ENCODE measurements at regions not wholly inside any gene's neighbourhood (a gene's known extent, or its start where the extent isn't known, plus 50 kb on each side); places are given as distances from the start of the nearest gene placed in this dataset.

DNA sequence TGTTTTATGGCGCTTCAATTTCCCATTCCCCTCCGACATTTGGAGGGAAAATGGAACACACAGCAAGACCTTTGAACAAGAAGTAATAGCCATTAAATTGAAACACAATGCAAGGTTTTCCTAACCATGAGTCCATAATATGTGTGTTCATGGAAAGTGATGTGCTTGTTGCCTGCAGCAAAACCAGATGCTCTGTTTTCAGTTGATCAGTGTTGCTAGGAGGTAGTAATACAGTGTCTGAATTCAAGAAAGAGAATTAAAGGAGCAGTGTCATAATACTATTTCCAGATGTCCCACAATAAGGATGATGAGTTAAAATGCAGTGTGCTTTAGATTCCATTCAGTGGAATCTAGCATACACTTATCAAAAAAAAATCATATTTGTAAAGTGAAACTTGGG, 637.4 kb upstream of the API5 start:
- no peak overlapping the region for H3K4me3 ChIP-seq (ENCODE audit: insufficient read depth in 1 of 2, low read depth in 1 of 2, low read length in 2 of 2)
- H4K8ac ChIP-seq (ENCODE audit: low read length): no peak overlapping the region
- no peak overlapping the region for H3K27ac ChIP-seq (ENCODE audit: low read length, poor library complexity, severe bottlenecking)
- no peak overlapping the region for H2AK5ac ChIP-seq (ENCODE audit: low read length, severe bottlenecking)
- H3K4me2 ChIP-seq (ENCODE audit: low read length, poor library complexity, severe bottlenecking): no peak overlapping the region
- H3K79me1 ChIP-seq (replicated peaks; ENCODE audit: low read length, poor library complexity, severe bottlenecking): no peaks in the 10 kb centered on the region
- no peak overlapping the region for H2AFZ ChIP-seq (ENCODE audit: low read depth, low read length)
- no peaks in the 10 kb centered on the region for H3K9me3 ChIP-seq (ENCODE audit: control insufficient read depth, low read length)
- no peak overlapping the region for H3K18ac ChIP-seq (ENCODE audit: low read depth in 1 of 2, low read length in 2 of 2)
- H2BK15ac ChIP-seq (ENCODE audit: low read depth, poor library complexity, severe bottlenecking): no peak overlapping the region
- no peak overlapping the region for H3K9ac ChIP-seq (ENCODE audit: low read length)
- H2BK120ac ChIP-seq (ENCODE audit: low read depth, low read length): no peak overlapping the region
- no peak overlapping the region for H4K91ac ChIP-seq (ENCODE audit: low read length)
- H2BK5ac ChIP-seq (ENCODE audit: low read depth, low read length, poor library complexity, severe bottlenecking): no peak overlapping the region
- H3K27me3 ChIP-seq (ENCODE audit: control insufficient read depth in 1 of 2, insufficient read depth in 1 of 2, low read length in 2 of 2): no peaks in the 10 kb centered on the region
- H3K36me3 ChIP-seq (ENCODE audit: control insufficient read depth in 1 of 2, insufficient read depth in 2 of 2, low read depth in 1 of 2, low read length in 2 of 2): no peaks in the 10 kb centered on the region
- H3K23ac ChIP-seq (ENCODE audit: low read length in 2 of 2): no peak overlapping the region
- H3K4me1 ChIP-seq (ENCODE audit: control insufficient read depth, insufficient read depth, low read depth, low read length): no peaks in the 10 kb centered on the region
- H3K14ac ChIP-seq (ENCODE audit: low read length in 2 of 2): no peak overlapping the region
- no peak for DNase-seq
- no peak overlapping the region for H2BK12ac ChIP-seq (ENCODE audit: low read length in 2 of 2)
- no peak overlapping the region for H3K4ac ChIP-seq (ENCODE audit: low read depth in 1 of 2, low read length in 2 of 2)
- WGBS: 67% methylated on average over 2 of the region's 2 CpGs

- Histone ChIP-seq H2AK5ac (ENCODE audit: low read length, severe bottlenecking) (no peak overlapping the region), H2BK15ac (ENCODE audit: low read depth, poor library complexity, severe bottlenecking) (no peak overlapping the region), H3K36me3 (ENCODE audit: control insufficient read depth in 1 of 2, insufficient read depth in 2 of 2, low read depth in 1 of 2, low read length in 2 of 2) (no peaks in the 10 kb centered on the region), H3K14ac (ENCODE audit: low read length in 2 of 2) (no peak overlapping the region), H3K9me3 (ENCODE audit: control insufficient read depth, low read length) (no peaks in the 10 kb centered on the region), H3K23ac (ENCODE audit: low read length in 2 of 2) (no peak overlapping the region), H2BK5ac (ENCODE audit: low read depth, low read length, poor library complexity, severe bottlenecking) (no peak overlapping the region), H2BK12ac (ENCODE audit: low read length in 2 of 2) (no peak overlapping the region), H3K4me2 (ENCODE audit: low read length, poor library complexity, severe bottlenecking) (no peak overlapping the region), H3K4me3 (ENCODE audit: insufficient read depth in 1 of 2, low read depth in 1 of 2, low read length in 2 of 2) (no peak overlapping the region), H3K4ac (ENCODE audit: low read depth in 1 of 2, low read length in 2 of 2) (no peak overlapping the region), H3K4me1 (ENCODE audit: control insufficient read depth, insufficient read depth, low read depth, low read length) (no peaks in the 10 kb centered on the region), H4K8ac (ENCODE audit: low read length) (no peak overlapping the region), H3K27me3 (ENCODE audit: control insufficient read depth in 1 of 2, insufficient read depth in 1 of 2, low read length in 2 of 2) (no peaks in the 10 kb centered on the region), H3K18ac (ENCODE audit: low read depth in 1 of 2, low read length in 2 of 2) (no peak overlapping the region), H2AFZ (ENCODE audit: low read depth, low read length) (no peak overlapping the region), H3K79me1 (replicated peaks; ENCODE audit: low read length, poor library complexity, severe bottlenecking) (no peaks in the 10 kb centered on the region), H4K91ac (ENCODE audit: low read length) (no peak overlapping the region), H2BK120ac (ENCODE audit: low read depth, low read length) (no peak overlapping the region), H3K9ac (ENCODE audit: low read length) (no peak overlapping the region), H3K27ac (ENCODE audit: low read length, poor library complexity, severe bottlenecking) (no peak overlapping the region)
- 71% methylated on average over 1 of the region's 2 CpGs for WGBS
- DNase-seq: no peak
Measured at GRCh38 chr11:42707541-42707940, 604.3 kb upstream of the API5 start.

DNA sequence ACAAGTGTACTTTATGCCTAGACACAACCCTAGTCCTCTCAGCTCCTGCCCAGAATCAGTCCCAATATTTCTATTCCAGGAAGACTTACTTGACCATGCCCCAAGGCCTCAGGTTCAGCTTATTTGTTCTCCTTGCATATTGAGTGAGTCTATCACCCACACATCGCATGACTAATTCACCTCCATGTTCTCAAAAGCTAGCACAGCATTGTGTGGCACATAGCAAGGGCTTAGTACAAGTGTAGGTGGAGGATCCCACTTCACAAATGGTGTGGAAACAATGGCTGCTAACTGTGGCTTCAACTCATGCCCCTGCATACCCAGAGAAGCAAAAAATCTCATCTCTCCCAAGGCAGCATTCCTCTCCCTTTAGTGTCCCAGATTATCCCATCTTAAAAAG, 602.6 kb upstream of the API5 start:
- Histone ChIP-seq H3K9ac (ENCODE audit: low read length) (no peak overlapping the region), H2AFZ (ENCODE audit: low read depth, low read length) (no peak overlapping the region), H3K4me2 (ENCODE audit: low read length, poor library complexity, severe bottlenecking) (no peak overlapping the region), H3K4ac (ENCODE audit: low read depth in 1 of 2, low read length in 2 of 2) (no peak overlapping the region), H3K18ac (ENCODE audit: low read depth in 1 of 2, low read length in 2 of 2) (no peak overlapping the region), H3K4me3 (ENCODE audit: insufficient read depth in 1 of 2, low read depth in 1 of 2, low read length in 2 of 2) (no peak overlapping the region), H2BK15ac (ENCODE audit: low read depth, poor library complexity, severe bottlenecking) (no peak overlapping the region), H4K91ac (ENCODE audit: low read length) (no peak overlapping the region), H3K14ac (ENCODE audit: low read length in 2 of 2) (no peak overlapping the region), H2AK5ac (ENCODE audit: low read length, severe bottlenecking) (no peak overlapping the region), H2BK5ac (ENCODE audit: low read depth, low read length, poor library complexity, severe bottlenecking) (no peak overlapping the region), H3K27ac (ENCODE audit: low read length, poor library complexity, severe bottlenecking) (no peak overlapping the region), H2BK12ac (ENCODE audit: low read length in 2 of 2) (no peak overlapping the region), H2BK120ac (ENCODE audit: low read depth, low read length) (no peak overlapping the region), H4K8ac (ENCODE audit: low read length) (no peak overlapping the region), H3K36me3 (ENCODE audit: control insufficient read depth in 1 of 2, insufficient read depth in 2 of 2, low read depth in 1 of 2, low read length in 2 of 2) (no peaks in the 10 kb centered on the region), H3K79me1 (replicated peaks; ENCODE audit: low read length, poor library complexity, severe bottlenecking) (no peaks in the 10 kb centered on the region), H3K27me3 (ENCODE audit: control insufficient read depth in 1 of 2, insufficient read depth in 1 of 2, low read length in 2 of 2) (no peaks in the 10 kb centered on the region), H3K9me3 (ENCODE audit: control insufficient read depth, low read length) (no peaks in the 10 kb centered on the region), H3K23ac (ENCODE audit: low read length in 2 of 2) (no peak overlapping the region), H3K4me1 (ENCODE audit: control insufficient read depth, insufficient read depth, low read depth, low read length) (no peaks in the 10 kb centered on the region)
- no peak for DNase-seq
- WGBS: 91% methylated on average over 1 of the region's 1 CpG

DNA sequence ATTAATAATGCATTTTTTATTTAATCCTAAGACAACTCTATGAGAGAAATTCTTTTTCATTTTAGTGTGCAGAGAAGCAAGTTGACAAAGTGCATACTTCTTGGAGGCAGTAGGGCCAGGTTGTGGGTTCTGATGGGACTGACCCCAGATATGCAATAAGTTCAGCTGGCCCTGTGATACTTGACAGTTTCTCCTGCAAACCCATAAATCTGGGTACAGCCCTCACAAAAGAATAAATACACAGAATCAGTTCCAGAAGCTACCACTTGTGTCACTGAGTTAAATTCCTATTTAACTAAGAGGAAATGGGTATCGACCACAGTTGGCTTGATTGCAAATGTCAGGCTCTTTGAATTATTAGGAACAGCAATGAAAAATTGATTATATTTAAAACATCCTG, 598.5 kb upstream of the API5 start:
- Histone ChIP-seq H3K4me3 (ENCODE audit: insufficient read depth in 1 of 2, low read depth in 1 of 2, low read length in 2 of 2) (no peak overlapping the region), H2BK12ac (ENCODE audit: low read length in 2 of 2) (no peak overlapping the region), H3K9me3 (ENCODE audit: control insufficient read depth, low read length) (no peaks in the 10 kb centered on the region), H3K18ac (ENCODE audit: low read depth in 1 of 2, low read length in 2 of 2) (no peak overlapping the region), H4K8ac (ENCODE audit: low read length) (no peak overlapping the region), H4K91ac (ENCODE audit: low read length) (no peak overlapping the region), H2AK5ac (ENCODE audit: low read length, severe bottlenecking) (no peak overlapping the region), H3K14ac (ENCODE audit: low read length in 2 of 2) (no peak overlapping the region), H2BK5ac (ENCODE audit: low read depth, low read length, poor library complexity, severe bottlenecking) (no peak overlapping the region), H2BK120ac (ENCODE audit: low read depth, low read length) (no peak overlapping the region), H3K4me2 (ENCODE audit: low read length, poor library complexity, severe bottlenecking) (no peak overlapping the region), H3K4ac (ENCODE audit: low read depth in 1 of 2, low read length in 2 of 2) (no peak overlapping the region), H3K27me3 (ENCODE audit: control insufficient read depth in 1 of 2, insufficient read depth in 1 of 2, low read length in 2 of 2) (no peaks in the 10 kb centered on the region), H3K79me1 (replicated peaks; ENCODE audit: low read length, poor library complexity, severe bottlenecking) (no peaks in the 10 kb centered on the region), H2AFZ (ENCODE audit: low read depth, low read length) (no peak overlapping the region), H3K27ac (ENCODE audit: low read length, poor library complexity, severe bottlenecking) (no peak overlapping the region), H3K36me3 (ENCODE audit: control insufficient read depth in 1 of 2, insufficient read depth in 2 of 2, low read depth in 1 of 2, low read length in 2 of 2) (no peaks in the 10 kb centered on the region), H3K9ac (ENCODE audit: low read length) (no peak overlapping the region), H3K4me1 (ENCODE audit: control insufficient read depth, insufficient read depth, low read depth, low read length) (no peaks in the 10 kb centered on the region), H2BK15ac (ENCODE audit: low read depth, poor library complexity, severe bottlenecking) (no peak overlapping the region), H3K23ac (ENCODE audit: low read length in 2 of 2) (no peak overlapping the region)
- no CpG with 5 or more reads among the region's 1 CpG for WGBS
- no peak for DNase-seq

Measured in mesenchymal stem cell (in vitro differentiated cells and primary cell).